Spinal cord (tissue), 9 donors: ENCODE measurements at regions not wholly inside any gene's neighbourhood (a gene's known extent, or its start where the extent isn't known, plus 50 kb on each side); places are given as distances from the start of the nearest gene placed in this dataset.
A peak's percentile ranks its signal among the peaks of the same experiment; 100 is the strongest.

Experiments used
- DNase-seq, 6 donors: peaks; one replicate each; pipeline versions ENCODE4 v3.0.0 to v3.0.0-alpha.2; 2013 to 2015; ENCODE audit warnings: low spot score in 6 of 6, low read depth in 4 of 6
- H3K27ac ChIP-seq: one replicate; pipeline ENCODE4 v1.5.1; 2013; ENCODE audit warnings: low read depth, low read length, control low read depth
- H3K27me3 ChIP-seq: one replicate; pipeline ENCODE4 v1.6.1; 2013; ENCODE audit warnings: low read length; ENCODE audit not compliant: control insufficient read depth, insufficient read depth
- H3K36me3 ChIP-seq: one replicate; pipeline ENCODE4 v1.6.1; 2013; ENCODE audit warnings: low read length; ENCODE audit not compliant: control insufficient read depth, insufficient read depth
- H3K4me1 ChIP-seq: one replicate; pipeline ENCODE4 v1.6.1; 2013; ENCODE audit warnings: low read length; ENCODE audit not compliant: control insufficient read depth, insufficient read depth
- H3K4me3 ChIP-seq: one replicate; pipeline ENCODE4 v1.5.1; 2013; ENCODE audit warnings: low read depth, low read length, control low read depth
- H3K9me3 ChIP-seq: one replicate; pipeline ENCODE4 v1.6.1; 2013; ENCODE audit warnings: low read length; ENCODE audit not compliant: control insufficient read depth, insufficient read depth
- WGBS: methylation state at CpG from one replicate; pipeline ENCODE4 v1.1.5; 2013; ENCODE audit warnings: missing lambda C conversion rate; ENCODE audit not compliant: insufficient coverage; 5-methylcytosine and 5-hydroxymethylcytosine counted together
- donor health status: healthy.

DNA sequence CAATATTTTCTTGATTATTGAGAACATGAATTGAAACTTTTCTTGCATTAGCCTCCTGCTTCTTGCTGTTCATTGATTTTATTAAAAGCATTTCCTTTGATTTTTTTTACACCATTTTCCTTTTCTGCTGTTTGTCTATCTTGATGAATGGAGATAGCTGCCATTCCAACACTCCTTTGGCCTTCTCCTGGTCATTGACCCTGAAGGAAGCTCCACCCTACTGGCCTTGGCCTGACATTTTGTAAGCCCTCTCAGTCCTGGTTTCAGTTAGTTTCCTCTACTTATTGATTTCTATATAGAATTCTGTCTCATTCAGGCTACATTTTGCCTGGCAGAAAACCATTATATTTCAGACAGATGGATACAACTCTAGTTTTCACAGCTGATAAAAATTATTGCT lies 115.1 kb upstream of the DMRTA1 start:
- H3K27ac ChIP-seq: no peak overlapping the region
- no peaks in the 10 kb centered on the region for H3K27me3 ChIP-seq

DNA sequence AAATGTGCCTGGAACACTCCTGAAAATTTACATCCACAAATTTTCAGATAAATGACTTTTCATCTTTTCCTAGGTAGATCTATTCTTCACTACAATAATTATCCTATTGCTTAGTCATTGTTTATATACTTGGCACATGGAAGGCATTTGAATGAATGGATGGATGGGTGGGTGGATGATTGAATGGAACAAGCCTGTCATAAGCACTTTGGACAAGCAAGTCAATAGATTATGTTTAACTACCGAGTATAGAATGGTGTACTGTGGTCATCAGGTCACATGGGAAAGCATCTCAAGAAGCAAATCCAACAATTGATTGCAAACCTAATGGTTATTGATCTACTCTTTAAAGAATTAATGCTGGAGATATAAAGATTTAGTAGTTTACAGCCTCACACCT lies 114.4 kb upstream of the DMRTA1 start:
- Histone ChIP-seq H3K4me3 (no peak overlapping the region), H3K27ac (no peak overlapping the region), H3K4me1 (no peaks in the 10 kb centered on the region), H3K9me3 (no peaks in the 10 kb centered on the region), H3K27me3 (no peaks in the 10 kb centered on the region), H3K36me3 (no peaks in the 10 kb centered on the region)
- DNase-seq: no peak
- WGBS: no CpG with 5 or more reads among the region's 1 CpG

More for the DNA sequence above, 115.1 kb upstream of the DMRTA1 start:
- no peak for DNase-seq
- Histone ChIP-seq H3K9me3 (no peaks in the 10 kb centered on the region), H3K4me3 (no peak overlapping the region), H3K36me3 (no peaks in the 10 kb centered on the region), H3K4me1 (no peaks in the 10 kb centered on the region)

DNA sequence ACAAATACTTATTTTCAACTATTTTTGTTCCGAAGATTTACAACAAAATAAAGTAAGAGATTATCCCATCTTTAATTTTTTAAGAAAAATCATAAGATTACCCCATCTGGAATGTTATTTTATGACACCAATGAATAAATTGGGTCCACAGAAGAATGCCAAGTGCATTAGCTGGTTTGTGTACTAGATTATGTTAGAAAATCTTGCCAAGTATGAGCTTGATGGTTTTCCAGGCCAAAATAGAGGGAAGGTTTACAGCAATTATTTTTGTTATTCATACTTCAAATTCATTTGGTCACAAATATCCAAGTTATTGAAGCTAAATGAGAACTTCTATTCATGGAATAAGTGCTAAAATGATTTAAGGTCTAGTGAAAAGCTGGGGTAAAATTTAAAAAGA lies 109.4 kb upstream of the DMRTA1 start:
- DNase-seq: no peak
- Histone ChIP-seq H3K27me3 (no peaks in the 10 kb centered on the region), H3K36me3 (no peaks in the 10 kb centered on the region), H3K4me3 (no peak overlapping the region), H3K27ac (no peak overlapping the region), H3K9me3 (no peaks in the 10 kb centered on the region), H3K4me1 (no peaks in the 10 kb centered on the region)
- no CpG with 5 or more reads among the region's 1 CpG for WGBS

GRCh38 chr9:22342491-22343217 lies 104.0 kb upstream of the DMRTA1 start:
- Histone ChIP-seq H3K27ac (no peak overlapping the region), H3K4me1 (no peaks in the 10 kb centered on the region), H3K36me3 (no peaks in the 10 kb centered on the region), H3K9me3 (no peaks in the 10 kb centered on the region), H3K4me3 (no peak overlapping the region), H3K27me3 (no peaks in the 10 kb centered on the region)
- WGBS: no CpG with 5 or more reads among the region's 3 CpGs
- DNase-seq: peak in 2 of 6 donors; percentile 3 to 4

- no CpG with 5 or more reads among the region's 1 CpG for WGBS
- H3K4me1 ChIP-seq: no peaks in the 10 kb centered on the region
- no peaks in the 10 kb centered on the region for H3K9me3 ChIP-seq
- no peak overlapping the region for H3K27ac ChIP-seq
- DNase-seq: peak in 1 of 6 donors; percentile 13
- no peak overlapping the region for H3K4me3 ChIP-seq
- H3K36me3 ChIP-seq: no peaks in the 10 kb centered on the region
- H3K27me3 ChIP-seq: no peaks in the 10 kb centered on the region
Observed at GRCh38 chr9:22343218-22343611, 103.4 kb upstream of the DMRTA1 start.

DNA sequence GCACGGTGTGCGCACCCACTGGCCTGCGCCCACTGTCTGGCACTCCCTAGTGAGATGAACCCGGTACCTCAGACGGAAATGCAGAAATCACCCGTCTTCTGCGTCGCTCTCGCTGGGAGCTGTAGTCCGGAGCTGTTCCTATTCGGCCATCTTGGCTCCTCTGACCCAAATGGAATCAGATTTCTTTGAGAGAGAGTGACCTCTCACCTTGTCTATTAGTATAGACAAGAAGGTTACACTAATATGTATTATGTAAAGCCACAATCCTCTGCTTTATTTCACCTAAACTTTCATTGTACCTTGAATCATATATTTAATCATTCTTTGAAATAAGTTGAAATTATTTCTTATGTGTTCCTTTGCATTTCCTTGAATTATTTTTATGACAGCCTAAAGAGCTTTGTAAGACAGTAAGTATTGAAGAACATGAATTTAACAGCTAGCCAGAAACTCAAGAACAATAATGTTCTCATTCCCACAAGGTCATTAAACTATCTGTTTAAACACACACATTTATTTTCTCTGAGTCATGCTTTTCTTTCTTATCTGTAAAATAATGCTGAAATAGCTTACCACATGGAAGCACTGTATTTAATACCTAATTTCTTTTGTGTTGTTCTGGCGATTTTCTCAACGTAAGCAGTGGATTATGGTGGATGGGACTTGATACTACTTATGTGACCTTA lies 91.8 kb upstream of the DMRTA1 start:
- no peaks in the 10 kb centered on the region for H3K4me1 ChIP-seq
- no peak overlapping the region for H3K27ac ChIP-seq
- WGBS: no CpG with 5 or more reads among the region's 13 CpGs
- DNase-seq: no peak
- no peak overlapping the region for H3K4me3 ChIP-seq
- no peaks in the 10 kb centered on the region for H3K9me3 ChIP-seq
- H3K36me3 ChIP-seq: no peaks in the 10 kb centered on the region
- H3K27me3 ChIP-seq: no peaks in the 10 kb centered on the region

DNA sequence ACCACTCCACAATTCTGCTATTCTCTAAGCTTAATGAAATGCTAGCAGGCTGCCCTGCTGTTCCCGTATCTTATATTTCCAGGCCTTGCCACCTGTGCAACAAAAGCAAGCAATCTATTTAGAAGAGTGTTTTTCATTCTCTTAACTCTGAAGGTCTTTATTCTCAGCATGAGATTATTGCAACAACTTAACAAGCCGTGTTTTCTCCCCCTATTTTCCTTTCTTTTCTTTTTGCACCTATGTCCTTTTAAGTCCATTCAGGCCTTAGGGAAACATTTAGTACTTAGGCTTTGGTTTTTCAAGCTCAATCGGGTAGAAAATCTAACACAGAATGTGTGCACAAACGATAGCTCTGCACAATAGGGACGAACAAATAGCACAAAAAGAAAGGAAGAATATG lies 89.6 kb upstream of the DMRTA1 start:
- H3K4me1 ChIP-seq: no peaks in the 10 kb centered on the region
- H3K9me3 ChIP-seq: no peaks in the 10 kb centered on the region
- no peaks in the 10 kb centered on the region for H3K27me3 ChIP-seq
- H3K27ac ChIP-seq: no peak overlapping the region
- H3K36me3 ChIP-seq: no peaks in the 10 kb centered on the region
- H3K4me3 ChIP-seq: no peak overlapping the region
- 18% methylated on average over 3 of the region's 5 CpGs for WGBS
- peak in 3 of 6 donors; percentile 9 to 90 (median 50) for DNase-seq

DNA sequence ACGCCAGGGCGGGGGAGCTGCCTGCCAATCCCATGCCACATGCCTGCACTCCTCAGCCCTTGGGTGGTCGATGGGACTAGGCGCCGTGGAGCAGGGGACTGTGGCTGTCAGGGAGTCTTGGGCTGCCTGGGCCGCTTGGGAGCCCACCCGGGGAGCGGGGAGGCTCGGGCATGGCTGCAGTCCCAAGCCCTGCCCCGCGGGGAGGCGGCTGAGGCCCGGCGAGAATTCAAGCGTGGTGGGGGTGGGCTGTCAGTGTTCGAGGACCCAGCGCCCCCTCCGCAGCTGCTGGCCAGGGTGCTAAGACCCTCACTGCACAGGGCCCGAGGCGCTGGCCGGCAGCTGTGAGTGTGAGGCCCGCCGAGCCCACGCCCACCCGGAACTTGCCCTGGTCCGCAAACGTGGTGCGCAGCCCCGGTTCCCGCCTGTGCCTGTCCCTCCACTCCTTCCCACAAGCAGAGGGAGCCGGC lies 83.2 kb upstream of the DMRTA1 start:
- DNase-seq: no peak
- no peaks in the 10 kb centered on the region for H3K27me3 ChIP-seq

GRCh38 chr9:22373636-22374035 lies 73.0 kb upstream of the DMRTA1 start:
- Histone ChIP-seq H3K9me3 (no peaks in the 10 kb centered on the region), H3K27me3 (no peaks in the 10 kb centered on the region), H3K36me3 (no peaks in the 10 kb centered on the region), H3K4me3 (no peak overlapping the region), H3K4me1 (no peaks in the 10 kb centered on the region), H3K27ac (no peak overlapping the region)
- no CpG with 5 or more reads among the region's 2 CpGs for WGBS
- DNase-seq: no peak

More for the DNA sequence above, 83.2 kb upstream of the DMRTA1 start:
- Histone ChIP-seq H3K36me3 (no peaks in the 10 kb centered on the region), H3K27ac (no peak overlapping the region), H3K4me3 (no peak overlapping the region), H3K9me3 (no peaks in the 10 kb centered on the region), H3K4me1 (no peaks in the 10 kb centered on the region)
- 94% methylated on average over 18 of the region's 31 CpGs for WGBS

DNA sequence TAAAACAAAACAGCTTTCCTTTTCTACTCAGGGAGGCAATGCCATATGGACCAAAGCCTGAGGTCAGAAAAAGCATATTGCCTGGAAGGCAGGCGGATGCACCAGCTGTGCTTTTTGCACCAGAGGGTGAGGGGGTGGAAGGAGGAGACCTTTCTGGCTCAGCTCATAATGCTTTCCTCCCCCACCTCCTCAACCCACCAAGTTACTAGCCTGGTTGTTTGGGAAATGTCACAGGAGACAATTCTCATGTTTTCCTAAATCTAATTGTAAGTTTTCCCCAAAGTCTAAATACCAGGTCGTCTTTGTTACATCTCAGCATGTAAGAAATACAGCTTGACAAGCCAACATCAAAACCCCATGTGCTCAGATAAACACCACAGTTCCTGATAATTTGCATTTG lies 72.6 kb upstream of the DMRTA1 start:
- Histone ChIP-seq H3K4me3 (no peak overlapping the region), H3K27ac (no peak overlapping the region), H3K36me3 (no peaks in the 10 kb centered on the region), H3K4me1 (no peaks in the 10 kb centered on the region), H3K27me3 (no peaks in the 10 kb centered on the region), H3K9me3 (no peaks in the 10 kb centered on the region)
- no CpG with 5 or more reads among the region's 2 CpGs for WGBS
- DNase-seq: peak in 2 of 6 donors; percentile 2 to 52
